ENCODE measurements at regions not wholly inside any gene's neighbourhood (a gene's known extent, or its start where the extent isn't known, plus 50 kb on each side); places are given as distances from the start of the nearest gene placed in this dataset.
A peak's percentile ranks its signal among the peaks of the same experiment; 100 is the strongest.

GRCh38 chr7:121752706-121753105 is 120.3 kb upstream of the PTPRZ1 start:
- CTCF ChIA-PET = interaction anchor here (5.5 kb wide), 1 partner anchor 242 kb away, joined by 53 read pairs; no protein-coding TSS in a partner anchor

More at GRCh38 chr7:121752706-121753105, 120.3 kb upstream of the PTPRZ1 start:
- TF ChIP-seq GATA2 (IDR thresholded peaks at IDR 0.05; ENCODE audit: insufficient read depth, insufficient read length, low read depth, low read length) = no peak
- TF ChIP-seq FOS (IDR thresholded peaks at IDR 0.05; ENCODE audit: borderline replicate concordance, insufficient read depth, low read length) = no peak
- no peak for TF ChIP-seq MAX (IDR thresholded peaks at IDR 0.05; ENCODE audit: insufficient read depth, insufficient read length)
- TF ChIP-seq CTCF (IDR thresholded peaks at IDR 0.05; ENCODE audit: extremely low read depth in 1 of 2, insufficient read depth in 1 of 2, low read depth in 1 of 2, low read length in 2 of 2) = no peak
- no peak for TF ChIP-seq POLR2A (IDR thresholded peaks at IDR 0.05; ENCODE audit: low read depth, low read length)
- TF ChIP-seq EZH2 (IDR thresholded peaks at IDR 0.05; ENCODE audit: borderline replicate concordance, low read depth, low read length, severe bottlenecking) = no peak
- no peak for TF ChIP-seq POLR2AphosphoS5 (IDR thresholded peaks at IDR 0.05; ENCODE audit: insufficient read depth, low read depth, low read length)
- no peak for TF ChIP-seq MYC (IDR thresholded peaks at IDR 0.05; ENCODE audit: low read depth, low read length)
- TF ChIP-seq JUN (IDR thresholded peaks at IDR 0.05; ENCODE audit: borderline replicate concordance, insufficient read depth, insufficient read length, low read depth) = no peak
- POLR2A ChIA-PET = no interaction called here
- no peak overlapping the region for H2AFZ ChIP-seq (ENCODE audit: low read depth, low read length)
- intact Hi-C loops (cut with micrococcal nuclease) (loop anchor here (1.0 kb wide), 1 partner anchor 243 kb away; no protein-coding TSS in a partner anchor), dilution Hi-C loops (cut with MboI; ENCODE audit: extremely low pct_ligation_motif_present, low sequenced_read_pairs) (no loop called here)
- no peaks in the 10 kb centered on the region for H3K36me3 ChIP-seq (ENCODE audit: control insufficient read depth in 2 of 2, extremely low read depth in 1 of 2, insufficient read depth in 2 of 2, low read length in 2 of 2)
- no peaks in the 10 kb centered on the region for H4K20me1 ChIP-seq (replicated peaks; ENCODE audit: control insufficient read depth, extremely low read depth, insufficient read depth, low read length)
- no peak overlapping the region for H3K4me2 ChIP-seq (ENCODE audit: insufficient read depth, low read length)
- H3K27me3 ChIP-seq (ENCODE audit: control insufficient read depth in 2 of 2, insufficient read depth in 2 of 2, low read length in 2 of 2) = no peaks in the 10 kb centered on the region
- DNase-seq (ENCODE audit: low read depth, low spot score) = no peak
- FAIRE-seq = peak; percentile 44
- no peaks in the 10 kb centered on the region for H3K9me3 ChIP-seq (replicated peaks; ENCODE audit: control insufficient read depth, insufficient read depth, low read length)
- no peaks in the 10 kb centered on the region for H3K9me1 ChIP-seq (replicated peaks; ENCODE audit: control insufficient read depth, extremely low read depth, insufficient read depth, low read length)
- H3K27ac ChIP-seq (ENCODE audit: insufficient read depth, low read depth, low read length) = no peak overlapping the region
- H3K4me3 ChIP-seq (replicated peaks in 1 of 3; ENCODE audit: insufficient read depth in 1 of 3, low read depth in 1 of 3, low read length in 3 of 3) = no peak overlapping the region
- H3K4me1 ChIP-seq (ENCODE audit: control insufficient read depth, extremely low read depth, insufficient read depth, low read length) = no peaks in the 10 kb centered on the region
- no TSS peak for BruUV-seq (replicated peaks)
- H3K9ac ChIP-seq (replicated peaks; ENCODE audit: extremely low read depth, insufficient read depth, low read length) = no peak overlapping the region
- H3K79me2 ChIP-seq (ENCODE audit: control insufficient read depth, insufficient read depth, low read length) = no peaks in the 10 kb centered on the region
